ENCODE measurements at regions not wholly inside any gene's neighbourhood (a gene's known extent, or its start where the extent isn't known, plus 50 kb on each side); places are given as distances from the start of the nearest gene placed in this dataset.
"Not testable (repeated sequence)": the region's sequence is repeated elsewhere in the genome, so short reads cannot be mapped to it uniquely, and the experiment has no call there.

GRCh38 chr10:52597189-52597863 lies 175.3 kb downstream of the MBL2 start:
- H3K4me3 ChIP-seq (ENCODE audit: low read length), result no peak overlapping the region
- H3K36me3 ChIP-seq (ENCODE audit: control insufficient read depth, insufficient read depth, low read length), result no peaks in the 10 kb centered on the region
- no peak for DNase-seq
- H3K27ac ChIP-seq (ENCODE audit: low read length), result no peak overlapping the region
- 50% methylated on average over 2 of the region's 3 CpGs for WGBS (ENCODE audit: insufficient coverage, low lambda C conversion rate)
- peaks cover 3% of the 10 kb centered on the region for H3K9me3 ChIP-seq (ENCODE audit: control insufficient read depth, low read depth, low read length)
- H3K27me3 ChIP-seq (ENCODE audit: control insufficient read depth, insufficient read depth, low read length), result no peaks in the 10 kb centered on the region
- H3K4me1 ChIP-seq (ENCODE audit: control insufficient read depth, insufficient read depth, low read length), result no peaks in the 10 kb centered on the region

- no peaks in the 10 kb centered on the region for H3K4me1 ChIP-seq (ENCODE audit: control insufficient read depth, insufficient read depth, low read length)
- H3K9me3 ChIP-seq (ENCODE audit: control insufficient read depth, low read depth, low read length), result peaks cover 3% of the 10 kb centered on the region
- no peaks in the 10 kb centered on the region for H3K27me3 ChIP-seq (ENCODE audit: control insufficient read depth, insufficient read depth, low read length)
- no peak overlapping the region for H3K27ac ChIP-seq (ENCODE audit: low read length)
- H3K4me3 ChIP-seq (ENCODE audit: low read length), result no peak overlapping the region
- DNase-seq, result no peak
- no peaks in the 10 kb centered on the region for H3K36me3 ChIP-seq (ENCODE audit: control insufficient read depth, insufficient read depth, low read length)
- WGBS (ENCODE audit: insufficient coverage, low lambda C conversion rate), result 50% methylated on average over 2 of the region's 2 CpGs
Observed at GRCh38 chr10:52598936-52599335, 173.6 kb downstream of the MBL2 start.

GRCh38 chr10:52599551-52600200 lies 172.9 kb downstream of the MBL2 start:
- no peaks in the 10 kb centered on the region for H3K27me3 ChIP-seq (ENCODE audit: control insufficient read depth, insufficient read depth, low read length)
- DNase-seq, result no peak

GRCh38 chr10:52604131-52604530 lies 168.5 kb downstream of the MBL2 start:
- not testable (repeated sequence) for DNase-seq; H3K27ac ChIP-seq (ENCODE audit: low read length); H3K9me3 ChIP-seq (ENCODE audit: control insufficient read depth, low read depth, low read length); H3K27me3 ChIP-seq (ENCODE audit: control insufficient read depth, insufficient read depth, low read length); H3K4me1 ChIP-seq (ENCODE audit: control insufficient read depth, insufficient read depth, low read length); H3K36me3 ChIP-seq (ENCODE audit: control insufficient read depth, insufficient read depth, low read length); H3K4me3 ChIP-seq (ENCODE audit: low read length)

More at GRCh38 chr10:52599551-52600200, 172.9 kb downstream of the MBL2 start:
- Histone ChIP-seq H3K36me3 (ENCODE audit: control insufficient read depth, insufficient read depth, low read length) (no peaks in the 10 kb centered on the region), H3K4me3 (ENCODE audit: low read length) (no peak overlapping the region), H3K9me3 (ENCODE audit: control insufficient read depth, low read depth, low read length) (peaks cover 3% of the 10 kb centered on the region), H3K4me1 (ENCODE audit: control insufficient read depth, insufficient read depth, low read length) (no peaks in the 10 kb centered on the region), H3K27ac (ENCODE audit: low read length) (no peak overlapping the region)
- 40% methylated on average over 3 of the region's 5 CpGs for WGBS (ENCODE audit: insufficient coverage, low lambda C conversion rate)

GRCh38 chr10:52609071-52609470 lies 163.5 kb downstream of the MBL2 start:
- H3K4me3 ChIP-seq (ENCODE audit: low read length), result no peak overlapping the region
- H3K27me3 ChIP-seq (ENCODE audit: control insufficient read depth, insufficient read depth, low read length), result no peaks in the 10 kb centered on the region
- no peaks in the 10 kb centered on the region for H3K36me3 ChIP-seq (ENCODE audit: control insufficient read depth, insufficient read depth, low read length)
- no peak overlapping the region for H3K27ac ChIP-seq (ENCODE audit: low read length)
- WGBS (ENCODE audit: insufficient coverage, low lambda C conversion rate), result no CpG with 5 or more reads among the region's 1 CpG
- no peaks in the 10 kb centered on the region for H3K9me3 ChIP-seq (ENCODE audit: control insufficient read depth, low read depth, low read length)
- DNase-seq, result no peak
- no peaks in the 10 kb centered on the region for H3K4me1 ChIP-seq (ENCODE audit: control insufficient read depth, insufficient read depth, low read length)

GRCh38 chr10:52609626-52610240 lies 162.9 kb downstream of the MBL2 start:
- Histone ChIP-seq H3K27me3 (ENCODE audit: control insufficient read depth, insufficient read depth, low read length) (no peaks in the 10 kb centered on the region), H3K4me1 (ENCODE audit: control insufficient read depth, insufficient read depth, low read length) (no peaks in the 10 kb centered on the region), H3K9me3 (ENCODE audit: control insufficient read depth, low read depth, low read length) (no peaks in the 10 kb centered on the region), H3K4me3 (ENCODE audit: low read length) (no peak overlapping the region), H3K27ac (ENCODE audit: low read length) (no peak overlapping the region), H3K36me3 (ENCODE audit: control insufficient read depth, insufficient read depth, low read length) (no peaks in the 10 kb centered on the region)
- no peak for DNase-seq
- no CpG with 5 or more reads among the region's 5 CpGs for WGBS (ENCODE audit: insufficient coverage, low lambda C conversion rate)

- H3K27ac ChIP-seq (ENCODE audit: low read length), result no peak overlapping the region
- DNase-seq, result no peak
- no peaks in the 10 kb centered on the region for H3K9me3 ChIP-seq (ENCODE audit: control insufficient read depth, low read depth, low read length)
- H3K4me3 ChIP-seq (ENCODE audit: low read length), result no peak overlapping the region
- no peaks in the 10 kb centered on the region for H3K36me3 ChIP-seq (ENCODE audit: control insufficient read depth, insufficient read depth, low read length)
- H3K27me3 ChIP-seq (ENCODE audit: control insufficient read depth, insufficient read depth, low read length), result no peaks in the 10 kb centered on the region
- no peaks in the 10 kb centered on the region for H3K4me1 ChIP-seq (ENCODE audit: control insufficient read depth, insufficient read depth, low read length)
Observed at GRCh38 chr10:52615331-52615730, 157.3 kb downstream of the MBL2 start.

- no peak for DNase-seq
- Histone ChIP-seq H3K27me3 (ENCODE audit: control insufficient read depth, insufficient read depth, low read length) (no peaks in the 10 kb centered on the region), H3K36me3 (ENCODE audit: control insufficient read depth, insufficient read depth, low read length) (no peaks in the 10 kb centered on the region), H3K4me3 (ENCODE audit: low read length) (no peak overlapping the region), H3K9me3 (ENCODE audit: control insufficient read depth, low read depth, low read length) (no peaks in the 10 kb centered on the region), H3K4me1 (ENCODE audit: control insufficient read depth, insufficient read depth, low read length) (no peaks in the 10 kb centered on the region), H3K27ac (ENCODE audit: low read length) (no peak overlapping the region)
- 43% methylated on average over 1 of the region's 3 CpGs for WGBS (ENCODE audit: insufficient coverage, low lambda C conversion rate)
Observed at GRCh38 chr10:52615756-52616394, 156.7 kb downstream of the MBL2 start.

- Histone ChIP-seq H3K27me3 (ENCODE audit: control insufficient read depth, insufficient read depth, low read length) (no peaks in the 10 kb centered on the region), H3K9me3 (ENCODE audit: control insufficient read depth, low read depth, low read length) (no peaks in the 10 kb centered on the region), H3K4me1 (ENCODE audit: control insufficient read depth, insufficient read depth, low read length) (no peaks in the 10 kb centered on the region), H3K4me3 (ENCODE audit: low read length) (no peak overlapping the region), H3K36me3 (ENCODE audit: control insufficient read depth, insufficient read depth, low read length) (no peaks in the 10 kb centered on the region), H3K27ac (ENCODE audit: low read length) (no peak overlapping the region)
- WGBS (ENCODE audit: insufficient coverage, low lambda C conversion rate), result no CpG with 5 or more reads among the region's 1 CpG
- DNase-seq, result no peak
Observed at GRCh38 chr10:52616395-52616764, 156.2 kb downstream of the MBL2 start.

- no peaks in the 10 kb centered on the region for H3K9me3 ChIP-seq (ENCODE audit: control insufficient read depth, low read depth, low read length)
- 100% methylated on average over 1 of the region's 1 CpG for WGBS (ENCODE audit: insufficient coverage, low lambda C conversion rate)
- no peaks in the 10 kb centered on the region for H3K27me3 ChIP-seq (ENCODE audit: control insufficient read depth, insufficient read depth, low read length)
- no peak overlapping the region for H3K27ac ChIP-seq (ENCODE audit: low read length)
- H3K4me1 ChIP-seq (ENCODE audit: control insufficient read depth, insufficient read depth, low read length), result no peaks in the 10 kb centered on the region
- H3K36me3 ChIP-seq (ENCODE audit: control insufficient read depth, insufficient read depth, low read length), result no peaks in the 10 kb centered on the region
- no peak for DNase-seq
- no peak overlapping the region for H3K4me3 ChIP-seq (ENCODE audit: low read length)
Observed at GRCh38 chr10:52617346-52617745, 155.2 kb downstream of the MBL2 start.

Measured in large intestine (tissue), 3 donors.